GM23338 (cell line): ENCODE measurements at regions not wholly inside any gene's neighbourhood (a gene's known extent, or its start where the extent isn't known, plus 50 kb on each side); places are given as distances from the start of the nearest gene placed in this dataset.

Experiments used
- ATAC-seq: fragments of 200-7000 bp; cut with Tn5 transposase; 3 replicates; pipeline ENCODE4 v1.9.1; 2020
- DNase-seq: peaks from one replicate; pipeline ENCODE4 v3.0.0-alpha.2; 2015; ENCODE audit warnings: low spot score
- H2AFZ ChIP-seq: fragments of 200-600 bp; sonication (generic); 2 replicates; pipeline ENCODE4 v1.8.0; 2016; ENCODE audit warnings: antibody characterized with exemption, mild to moderate bottlenecking, moderate library complexity
- H3F3A ChIP-seq: fragments of 200-600 bp; sonication (generic); replicated peaks from 2 replicates; pipeline ENCODE4 v1.8.0; 2017; ENCODE audit warnings: antibody characterized with exemption, mixed run types, low read depth
- H3K27ac ChIP-seq: fragments of 200-600 bp; sonication (generic); 2 replicates; pipeline ENCODE4 v1.6.1; 2016; ENCODE audit warnings: low read depth
- H3K27me3 ChIP-seq: fragments of 200-600 bp; sonication (generic); 2 replicates; pipeline ENCODE4 v1.8.0; 2016; ENCODE audit warnings: mild to moderate bottlenecking, mixed run types, moderate library complexity; ENCODE audit not compliant: insufficient read depth
- H3K36me3 ChIP-seq: fragments of 200-600 bp; sonication (generic); 2 replicates; pipeline ENCODE4 v1.8.0; 2016; ENCODE audit warnings: mild to moderate bottlenecking; ENCODE audit not compliant: insufficient read depth
- H3K4me1 ChIP-seq: fragments of 200-600 bp; sonication (generic); 2 replicates; pipeline ENCODE4 v1.8.0; 2016; ENCODE audit warnings: mild to moderate bottlenecking, moderate library complexity; ENCODE audit not compliant: insufficient read depth
- H3K4me2 ChIP-seq: fragments of 200-600 bp; sonication (generic); 2 replicates; pipeline ENCODE4 v1.7.1; 2017; ENCODE audit warnings: mixed run types
- H3K4me3 ChIP-seq: fragments of 200-600 bp; sonication (generic); 2 replicates; pipeline ENCODE4 v1.6.1; 2016; ENCODE audit warnings: mixed run types
- H3K79me2 ChIP-seq: fragments of 200-600 bp; sonication (generic); replicated peaks from 2 replicates; pipeline ENCODE4 v1.8.0; 2017; ENCODE audit warnings: mild to moderate bottlenecking; ENCODE audit not compliant: insufficient read depth
- H3K9me2 ChIP-seq: fragments of 200-600 bp; sonication (generic); 2 replicates; pipeline ENCODE4 v1.8.0; 2017; ENCODE audit not compliant: insufficient read depth
- H4K20me1 ChIP-seq: fragments of 200-600 bp; sonication (generic); replicated peaks from 2 replicates; pipeline ENCODE4 v1.8.0; 2017; ENCODE audit warnings: mild to moderate bottlenecking; ENCODE audit not compliant: insufficient read depth
- H3K27ac Mint-ChIP-seq: 2 replicates; pipeline ENCODE4 v1.8.0; 2020; ENCODE audit warnings: inconsistent platforms, mild to moderate bottlenecking, moderate library complexity, mixed read lengths
- H3K27me3 Mint-ChIP-seq: 3 replicates; pipeline ENCODE4 v1.8.0; 2022; ENCODE audit warnings: low read depth, mild to moderate bottlenecking, moderate library complexity, mixed read lengths, inconsistent platforms; ENCODE audit not compliant: insufficient read depth, poor library complexity
- H3K36me3 Mint-ChIP-seq: 3 replicates; pipeline ENCODE4 v1.8.0; 2021; ENCODE audit warnings: low read depth, mild to moderate bottlenecking, inconsistent platforms, moderate library complexity, mixed read lengths
- H3K4me1 Mint-ChIP-seq: 3 replicates; pipeline ENCODE4 v1.8.0; 2020; ENCODE audit warnings: mild to moderate bottlenecking, inconsistent platforms, mixed read lengths
- H3K4me3 Mint-ChIP-seq: 3 replicates; pipeline ENCODE4 v1.8.0; 2021; ENCODE audit warnings: moderate library complexity, mild to moderate bottlenecking, inconsistent platforms, mixed read lengths
- H3K9me3 Mint-ChIP-seq: 3 replicates; pipeline ENCODE4 v1.8.0; 2020; ENCODE audit warnings: moderate library complexity, mild to moderate bottlenecking, inconsistent platforms, mixed read lengths
- CREB1 ChIP-seq: fragments of 250-450 bp; sonication (Bioruptor Pico); IDR thresholded peaks from 2 replicates; pipeline ENCODE4 v1.5.0; 2020; ENCODE audit warnings: low read depth, mild to moderate bottlenecking, moderate library complexity
- EZH2 ChIP-seq: fragments of 200-600 bp; sonication (generic); IDR thresholded peaks from one replicate; pipeline ENCODE4 v1.8.0; 2017; ENCODE audit warnings: antibody characterized with exemption, mild to moderate bottlenecking, low read depth; ENCODE audit not compliant: unreplicated experiment
- EZH2phosphoT487 ChIP-seq: fragments of 200-600 bp; sonication (generic); IDR thresholded peaks from one replicate; pipeline ENCODE4 v1.8.1; 2018; ENCODE audit warnings: antibody characterized with exemption; ENCODE audit not compliant: unreplicated experiment
- JUNB ChIP-seq: IDR thresholded peaks from one replicate; pipeline ENCODE4 v1.6.1; 2016; ENCODE audit warnings: antibody characterized with exemption; ENCODE audit not compliant: unreplicated experiment
- NANOG ChIP-seq: IDR thresholded peaks from 2 replicates; pipeline ENCODE4 v1.6.1; 2016; ENCODE audit warnings: antibody characterized with exemption, borderline replicate concordance
- POLR2AphosphoS5 ChIP-seq: IDR thresholded peaks from 2 replicates; pipeline ENCODE4 v1.6.1; 2016; ENCODE audit warnings: antibody characterized with exemption, low read depth
- STAT1 ChIP-seq: IDR thresholded peaks from one replicate; pipeline ENCODE4 v1.6.1; 2016; ENCODE audit warnings: antibody characterized with exemption; ENCODE audit not compliant: unreplicated experiment
- ZNF114 ChIP-seq: fragments of 250-450 bp; sonication (Bioruptor Pico); IDR thresholded peaks from 2 replicates; pipeline ENCODE4 v1.5.0; 2020; ENCODE audit warnings: mild to moderate bottlenecking, moderate library complexity
- ZNF331 ChIP-seq: fragments of 250-450 bp; sonication (Bioruptor Pico); IDR thresholded peaks from 2 replicates; pipeline ENCODE4 v1.5.0; 2020; ENCODE audit warnings: low read depth, mild to moderate bottlenecking, moderate library complexity
- TF ChIP-seq, protein P1 (sequence below): IDR thresholded peaks from one replicate; pipeline ENCODE4 v1.6.1; 2018; ENCODE audit warnings: antibody characterized with exemption; ENCODE audit not compliant: unreplicated experiment
- TF ChIP-seq, protein P2 (sequence below): IDR thresholded peaks from 2 replicates; pipeline ENCODE4 v1.6.1; 2016; ENCODE audit warnings: antibody characterized with exemption
- TF ChIP-seq, protein P3 (sequence below): fragments of 250-450 bp; sonication (Bioruptor Pico); IDR thresholded peaks from 2 replicates; pipeline ENCODE4 v1.5.0; 2020; ENCODE audit warnings: mild to moderate bottlenecking, moderate library complexity
- TF ChIP-seq, protein P4 (sequence below), 2 experiments: fragments of 200-600 bp in 1 of 2; sonication (generic) in 1 of 2; conservative IDR thresholded peaks; 2 replicates each; pipeline versions ENCODE4 v1.5.1 to v1.6.1; 2016 to 2017; ENCODE audit warnings: antibody characterized with exemption in 2 of 2, low read depth in 2 of 2, mild to moderate bottlenecking in 2 of 2, moderate library complexity in 1 of 2

DNA sequence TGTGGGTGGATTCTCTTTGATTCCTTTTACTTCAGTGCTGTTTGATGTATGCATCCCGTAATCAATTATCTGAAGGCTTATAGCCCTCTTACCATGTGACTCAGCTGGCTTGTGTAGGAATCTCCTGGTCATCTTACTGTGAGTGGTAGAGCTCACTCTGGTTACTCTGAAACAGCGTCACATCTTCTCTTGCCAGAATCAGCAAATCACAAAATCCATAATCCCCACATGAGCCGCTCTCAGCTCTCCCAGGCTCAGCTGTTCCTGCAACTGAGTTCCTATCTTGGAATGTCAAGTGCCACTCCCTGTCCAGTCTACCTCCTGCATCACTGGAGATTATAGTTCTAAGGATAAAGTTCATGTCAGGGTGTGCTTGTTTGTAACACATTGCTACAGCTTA is 278.0 kb downstream of the FBXO8 start:
- Histone ChIP-seq H4K20me1 (no peaks in the 10 kb centered on the region), H3K79me2 (no peaks in the 10 kb centered on the region), H3K4me2 (no peak overlapping the region), H2AFZ (no peak overlapping the region), H3K27ac (no peak overlapping the region), H3K4me1 (no peaks in the 10 kb centered on the region), H3F3A (no peaks in the 10 kb centered on the region), H3K27me3 (no peaks in the 10 kb centered on the region), H3K36me3 (no peaks in the 10 kb centered on the region), H3K9me2 (no peaks in the 10 kb centered on the region), H3K4me3 (no peak overlapping the region)
- H3K4me3 Mint-ChIP-seq: no peak overlapping the region
- H3K27ac Mint-ChIP-seq: no peak overlapping the region
- TF ChIP-seq, protein P1, sequence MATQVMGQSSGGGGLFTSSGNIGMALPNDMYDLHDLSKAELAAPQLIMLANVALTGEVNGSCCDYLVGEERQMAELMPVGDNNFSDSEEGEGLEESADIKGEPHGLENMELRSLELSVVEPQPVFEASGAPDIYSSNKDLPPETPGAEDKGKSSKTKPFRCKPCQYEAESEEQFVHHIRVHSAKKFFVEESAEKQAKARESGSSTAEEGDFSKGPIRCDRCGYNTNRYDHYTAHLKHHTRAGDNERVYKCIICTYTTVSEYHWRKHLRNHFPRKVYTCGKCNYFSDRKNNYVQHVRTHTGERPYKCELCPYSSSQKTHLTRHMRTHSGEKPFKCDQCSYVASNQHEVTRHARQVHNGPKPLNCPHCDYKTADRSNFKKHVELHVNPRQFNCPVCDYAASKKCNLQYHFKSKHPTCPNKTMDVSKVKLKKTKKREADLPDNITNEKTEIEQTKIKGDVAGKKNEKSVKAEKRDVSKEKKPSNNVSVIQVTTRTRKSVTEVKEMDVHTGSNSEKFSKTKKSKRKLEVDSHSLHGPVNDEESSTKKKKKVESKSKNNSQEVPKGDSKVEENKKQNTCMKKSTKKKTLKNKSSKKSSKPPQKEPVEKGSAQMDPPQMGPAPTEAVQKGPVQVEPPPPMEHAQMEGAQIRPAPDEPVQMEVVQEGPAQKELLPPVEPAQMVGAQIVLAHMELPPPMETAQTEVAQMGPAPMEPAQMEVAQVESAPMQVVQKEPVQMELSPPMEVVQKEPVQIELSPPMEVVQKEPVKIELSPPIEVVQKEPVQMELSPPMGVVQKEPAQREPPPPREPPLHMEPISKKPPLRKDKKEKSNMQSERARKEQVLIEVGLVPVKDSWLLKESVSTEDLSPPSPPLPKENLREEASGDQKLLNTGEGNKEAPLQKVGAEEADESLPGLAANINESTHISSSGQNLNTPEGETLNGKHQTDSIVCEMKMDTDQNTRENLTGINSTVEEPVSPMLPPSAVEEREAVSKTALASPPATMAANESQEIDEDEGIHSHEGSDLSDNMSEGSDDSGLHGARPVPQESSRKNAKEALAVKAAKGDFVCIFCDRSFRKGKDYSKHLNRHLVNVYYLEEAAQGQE: no peak
- TF ChIP-seq, protein P2, sequence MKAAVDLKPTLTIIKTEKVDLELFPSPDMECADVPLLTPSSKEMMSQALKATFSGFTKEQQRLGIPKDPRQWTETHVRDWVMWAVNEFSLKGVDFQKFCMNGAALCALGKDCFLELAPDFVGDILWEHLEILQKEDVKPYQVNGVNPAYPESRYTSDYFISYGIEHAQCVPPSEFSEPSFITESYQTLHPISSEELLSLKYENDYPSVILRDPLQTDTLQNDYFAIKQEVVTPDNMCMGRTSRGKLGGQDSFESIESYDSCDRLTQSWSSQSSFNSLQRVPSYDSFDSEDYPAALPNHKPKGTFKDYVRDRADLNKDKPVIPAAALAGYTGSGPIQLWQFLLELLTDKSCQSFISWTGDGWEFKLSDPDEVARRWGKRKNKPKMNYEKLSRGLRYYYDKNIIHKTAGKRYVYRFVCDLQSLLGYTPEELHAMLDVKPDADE: no peak
- TF ChIP-seq EZH2phosphoT487 (no peak), ZNF114 (CRISPR knock-in tag) (no peak), JUNB (no peak), STAT1 (no peak), ZNF331 (CRISPR knock-in tag) (no peak), CREB1 (CRISPR knock-in tag) (no peak), POLR2AphosphoS5 (no peak), EZH2 (no peak), NANOG (no peak)
- TF ChIP-seq, protein P3, sequence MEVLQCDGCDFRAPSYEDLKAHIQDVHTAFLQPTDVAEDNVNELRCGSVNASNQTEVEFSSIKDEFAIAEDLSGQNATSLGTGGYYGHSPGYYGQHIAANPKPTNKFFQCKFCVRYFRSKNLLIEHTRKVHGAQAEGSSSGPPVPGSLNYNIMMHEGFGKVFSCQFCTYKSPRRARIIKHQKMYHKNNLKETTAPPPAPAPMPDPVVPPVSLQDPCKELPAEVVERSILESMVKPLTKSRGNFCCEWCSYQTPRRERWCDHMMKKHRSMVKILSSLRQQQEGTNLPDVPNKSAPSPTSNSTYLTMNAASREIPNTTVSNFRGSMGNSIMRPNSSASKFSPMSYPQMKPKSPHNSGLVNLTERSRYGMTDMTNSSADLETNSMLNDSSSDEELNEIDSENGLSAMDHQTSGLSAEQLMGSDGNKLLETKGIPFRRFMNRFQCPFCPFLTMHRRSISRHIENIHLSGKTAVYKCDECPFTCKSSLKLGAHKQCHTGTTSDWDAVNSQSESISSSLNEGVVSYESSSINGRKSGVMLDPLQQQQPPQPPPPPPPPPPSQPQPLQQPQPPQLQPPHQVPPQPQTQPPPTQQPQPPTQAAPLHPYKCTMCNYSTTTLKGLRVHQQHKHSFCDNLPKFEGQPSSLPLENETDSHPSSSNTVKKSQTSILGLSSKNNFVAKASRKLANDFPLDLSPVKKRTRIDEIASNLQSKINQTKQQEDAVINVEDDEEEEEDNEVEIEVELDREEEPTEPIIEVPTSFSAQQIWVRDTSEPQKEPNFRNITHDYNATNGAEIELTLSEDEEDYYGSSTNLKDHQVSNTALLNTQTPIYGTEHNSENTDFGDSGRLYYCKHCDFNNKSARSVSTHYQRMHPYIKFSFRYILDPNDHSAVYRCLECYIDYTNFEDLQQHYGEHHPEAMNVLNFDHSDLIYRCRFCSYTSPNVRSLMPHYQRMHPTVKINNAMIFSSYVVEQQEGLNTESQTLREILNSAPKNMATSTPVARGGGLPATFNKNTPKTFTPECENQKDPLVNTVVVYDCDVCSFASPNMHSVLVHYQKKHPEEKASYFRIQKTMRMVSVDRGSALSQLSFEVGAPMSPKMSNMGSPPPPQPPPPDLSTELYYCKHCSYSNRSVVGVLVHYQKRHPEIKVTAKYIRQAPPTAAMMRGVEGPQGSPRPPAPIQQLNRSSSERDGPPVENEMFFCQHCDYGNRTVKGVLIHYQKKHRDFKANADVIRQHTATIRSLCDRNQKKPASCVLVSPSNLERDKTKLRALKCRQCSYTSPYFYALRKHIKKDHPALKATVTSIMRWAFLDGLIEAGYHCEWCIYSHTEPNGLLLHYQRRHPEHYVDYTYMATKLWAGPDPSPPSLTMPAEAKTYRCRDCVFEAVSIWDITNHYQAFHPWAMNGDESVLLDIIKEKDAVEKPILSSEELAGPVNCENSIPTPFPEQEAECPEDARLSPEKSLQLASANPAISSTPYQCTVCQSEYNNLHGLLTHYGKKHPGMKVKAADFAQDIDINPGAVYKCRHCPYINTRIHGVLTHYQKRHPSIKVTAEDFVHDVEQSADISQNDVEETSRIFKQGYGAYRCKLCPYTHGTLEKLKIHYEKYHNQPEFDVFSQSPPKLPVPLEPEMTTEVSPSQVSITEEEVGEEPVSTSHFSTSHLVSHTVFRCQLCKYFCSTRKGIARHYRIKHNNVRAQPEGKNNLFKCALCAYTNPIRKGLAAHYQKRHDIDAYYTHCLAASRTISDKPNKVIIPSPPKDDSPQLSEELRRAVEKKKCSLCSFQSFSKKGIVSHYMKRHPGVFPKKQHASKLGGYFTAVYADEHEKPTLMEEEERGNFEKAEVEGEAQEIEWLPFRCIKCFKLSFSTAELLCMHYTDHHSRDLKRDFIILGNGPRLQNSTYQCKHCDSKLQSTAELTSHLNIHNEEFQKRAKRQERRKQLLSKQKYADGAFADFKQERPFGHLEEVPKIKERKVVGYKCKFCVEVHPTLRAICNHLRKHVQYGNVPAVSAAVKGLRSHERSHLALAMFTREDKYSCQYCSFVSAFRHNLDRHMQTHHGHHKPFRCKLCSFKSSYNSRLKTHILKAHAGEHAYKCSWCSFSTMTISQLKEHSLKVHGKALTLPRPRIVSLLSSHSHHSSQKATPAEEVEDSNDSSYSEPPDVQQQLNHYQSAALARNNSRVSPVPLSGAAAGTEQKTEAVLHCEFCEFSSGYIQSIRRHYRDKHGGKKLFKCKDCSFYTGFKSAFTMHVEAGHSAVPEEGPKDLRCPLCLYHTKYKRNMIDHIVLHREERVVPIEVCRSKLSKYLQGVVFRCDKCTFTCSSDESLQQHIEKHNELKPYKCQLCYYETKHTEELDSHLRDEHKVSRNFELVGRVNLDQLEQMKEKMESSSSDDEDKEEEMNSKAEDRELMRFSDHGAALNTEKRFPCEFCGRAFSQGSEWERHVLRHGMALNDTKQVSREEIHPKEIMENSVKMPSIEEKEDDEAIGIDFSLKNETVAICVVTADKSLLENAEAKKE (CRISPR knock-in tag): no peak
- TF ChIP-seq, protein P4, sequence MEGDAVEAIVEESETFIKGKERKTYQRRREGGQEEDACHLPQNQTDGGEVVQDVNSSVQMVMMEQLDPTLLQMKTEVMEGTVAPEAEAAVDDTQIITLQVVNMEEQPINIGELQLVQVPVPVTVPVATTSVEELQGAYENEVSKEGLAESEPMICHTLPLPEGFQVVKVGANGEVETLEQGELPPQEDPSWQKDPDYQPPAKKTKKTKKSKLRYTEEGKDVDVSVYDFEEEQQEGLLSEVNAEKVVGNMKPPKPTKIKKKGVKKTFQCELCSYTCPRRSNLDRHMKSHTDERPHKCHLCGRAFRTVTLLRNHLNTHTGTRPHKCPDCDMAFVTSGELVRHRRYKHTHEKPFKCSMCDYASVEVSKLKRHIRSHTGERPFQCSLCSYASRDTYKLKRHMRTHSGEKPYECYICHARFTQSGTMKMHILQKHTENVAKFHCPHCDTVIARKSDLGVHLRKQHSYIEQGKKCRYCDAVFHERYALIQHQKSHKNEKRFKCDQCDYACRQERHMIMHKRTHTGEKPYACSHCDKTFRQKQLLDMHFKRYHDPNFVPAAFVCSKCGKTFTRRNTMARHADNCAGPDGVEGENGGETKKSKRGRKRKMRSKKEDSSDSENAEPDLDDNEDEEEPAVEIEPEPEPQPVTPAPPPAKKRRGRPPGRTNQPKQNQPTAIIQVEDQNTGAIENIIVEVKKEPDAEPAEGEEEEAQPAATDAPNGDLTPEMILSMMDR (conservative IDR thresholded peaks at IDR 0.05; ENCODE audit: low read depth in 2 of 2): no peak
- ATAC-seq (no peak), DNase-seq (no peak)
- no peaks in the 10 kb centered on the region for H3K4me1 Mint-ChIP-seq
- no peaks in the 10 kb centered on the region for H3K9me3 Mint-ChIP-seq
- H3K36me3 Mint-ChIP-seq: no peaks in the 10 kb centered on the region
- no peaks in the 10 kb centered on the region for H3K27me3 Mint-ChIP-seq
